HS-5 (cell line): ENCODE measurements at regions not wholly inside any gene's neighbourhood (a gene's known extent, or its start where the extent isn't known, plus 50 kb on each side); places are given as distances from the start of the nearest gene placed in this dataset.
"Not testable (repeated sequence)": the region's sequence is repeated elsewhere in the genome, so short reads cannot be mapped to it uniquely, and the experiment has no call there.

ENCODE experiments used
- DNase-seq: peaks from one replicate; pipeline ENCODE4 v3.0.0-alpha.2; 2012; ENCODE audit warnings: low read depth

GRCh38 chr17:71547904-71548303, 572.9 kb upstream of the SOX9 start:
- DNase-seq: no peak

GRCh38 chr17:71548540-71549190, 572.2 kb upstream of the SOX9 start:
- peak; percentile 13 for DNase-seq

- DNase-seq: no peak
These were observed 570.1 kb upstream of the SOX9 start for GRCh38 chr17:71550675-71551074.

GRCh38 chr17:71553381-71553780, 567.4 kb upstream of the SOX9 start:
- DNase-seq: no peak

GRCh38 chr17:71558901-71559300, 561.9 kb upstream of the SOX9 start:
- no peak for DNase-seq

- DNase-seq: no peak
These were observed 548.5 kb upstream of the SOX9 start for GRCh38 chr17:71572343-71572742.

- DNase-seq: no peak
These were observed 542.4 kb upstream of the SOX9 start for GRCh38 chr17:71578446-71578845.

GRCh38 chr17:71580220-71580619, 540.6 kb upstream of the SOX9 start:
- DNase-seq: no peak

GRCh38 chr17:71585540-71585939, 535.3 kb upstream of the SOX9 start:
- DNase-seq: no peak

- no peak for DNase-seq
These were observed 528.4 kb upstream of the SOX9 start for GRCh38 chr17:71592431-71592830.

GRCh38 chr17:71593078-71593477, 527.7 kb upstream of the SOX9 start:
- no peak for DNase-seq

GRCh38 chr17:71599583-71599982, 521.2 kb upstream of the SOX9 start:
- DNase-seq: not testable (repeated sequence)

- no peak for DNase-seq
These were observed 520.6 kb upstream of the SOX9 start for GRCh38 chr17:71600137-71600789.

- DNase-seq: no peak
These were observed 518.8 kb upstream of the SOX9 start for GRCh38 chr17:71601894-71602504.

GRCh38 chr17:71613996-71614395, 506.8 kb upstream of the SOX9 start:
- no peak for DNase-seq

- DNase-seq: no peak
These were observed 505.0 kb upstream of the SOX9 start for GRCh38 chr17:71615820-71616219.

GRCh38 chr17:71617767-71618166, 503.1 kb upstream of the SOX9 start:
- DNase-seq: not testable (repeated sequence)

- DNase-seq: no peak
These were observed 495.5 kb upstream of the SOX9 start for GRCh38 chr17:71625330-71625729.

- no peak for DNase-seq
These were observed 492.5 kb upstream of the SOX9 start for GRCh38 chr17:71628306-71628705.

GRCh38 chr17:71631483-71631882, 489.3 kb upstream of the SOX9 start:
- DNase-seq: peak; percentile 64

GRCh38 chr17:71632328-71632727, 488.5 kb upstream of the SOX9 start:
- DNase-seq: peak; percentile 51

GRCh38 chr17:71633391-71633849, 487.4 kb upstream of the SOX9 start:
- peak; percentile 94 for DNase-seq

- DNase-seq: no peak
These were observed 486.4 kb upstream of the SOX9 start for GRCh38 chr17:71634376-71634775.
